PC-3 (cell line): ENCODE measurements at regions not wholly inside any gene's neighbourhood (a gene's known extent, or its start where the extent isn't known, plus 50 kb on each side); places are given as distances from the start of the nearest gene placed in this dataset.

Experiments used
- ATAC-seq: fragments of 200-7000 bp; cut with Tn5 transposase; 2 replicates; pipeline ENCODE4 v1.9.1; 2020; ENCODE audit warnings: mild to moderate bottlenecking, moderate library complexity
- BruUV-seq: library from RNA; stranded (reverse); fragments of 400-500 nt; replicated peaks from 2 replicates; lab custom pipeline; 2021; lab: Mats Ljungman, UMichigan
- CTCF ChIA-PET: fragments of 300-600 bp; sonication (Branson Sonifier 250); formaldehyde crosslinking; loops from one replicate; lab custom pipeline; 2022; ENCODE audit warnings: antibody characterized with exemption; lab: Charles Lee
- POLR2A ChIA-PET: fragments of 300-600 bp; sonication (Branson Sonifier 250); formaldehyde crosslinking; loops from one replicate; lab custom pipeline; 2022; ENCODE audit warnings: antibody characterized with exemption; ENCODE audit not compliant: unreplicated experiment; lab: Charles Lee
- DNase-seq: peaks from one replicate; pipeline ENCODE4 v3.0.0-alpha.2; 2015
- H2AFZ ChIP-seq: fragments of 300-600 bp; sonication (generic); 2 replicates; pipeline ENCODE4 v1.6.0; 2016; ENCODE audit warnings: antibody characterized with exemption, low read length
- H3F3A ChIP-seq: fragments of 300-600 bp; sonication (generic); one replicate; pipeline ENCODE4 v1.6.0; 2017; ENCODE audit warnings: antibody characterized with exemption, low read length, control low read depth, mild to moderate bottlenecking; ENCODE audit not compliant: unreplicated experiment
- H3K27ac ChIP-seq: fragments of 300-600 bp; sonication (generic); 2 replicates; pipeline ENCODE4 v1.5.1; 2016; ENCODE audit warnings: mild to moderate bottlenecking, low read length
- H3K27me3 ChIP-seq: fragments of 300-600 bp; sonication (generic); 2 replicates; pipeline ENCODE4 v1.6.1; 2016; ENCODE audit warnings: low read length, mixed read lengths
- H3K36me3 ChIP-seq: fragments of 300-600 bp; sonication (generic); 2 replicates; pipeline ENCODE4 v1.6.1; 2016; ENCODE audit warnings: low read depth, mixed run types, low read length, mixed read lengths
- H3K4me1 ChIP-seq: fragments of 300-600 bp; sonication (generic); 2 replicates; pipeline ENCODE4 v1.5.1; 2016; ENCODE audit warnings: low read length; ENCODE audit not compliant: insufficient read depth
- H3K4me2 ChIP-seq: fragments of 300-600 bp; sonication (generic); 2 replicates; pipeline ENCODE4 v1.6.0; 2016; ENCODE audit warnings: low read length
- H3K4me3 ChIP-seq: fragments of 300-600 bp; sonication (generic); 2 replicates; pipeline ENCODE4 v1.5.1; 2016; ENCODE audit warnings: mild to moderate bottlenecking, low read length, mixed read lengths
- H3K79me2 ChIP-seq: fragments of 300-600 bp; sonication (generic); 2 replicates; pipeline ENCODE4 v1.6.1; 2017; ENCODE audit warnings: low read length, mixed read lengths
- H3K9ac ChIP-seq: fragments of 300-600 bp; sonication (generic); 2 replicates; pipeline ENCODE4 v1.6.0; 2016; ENCODE audit warnings: mild to moderate bottlenecking, low read length
- H3K9me2 ChIP-seq: fragments of 300-600 bp; sonication (generic); replicated peaks from 2 replicates; pipeline ENCODE4 v1.6.1; 2016; ENCODE audit warnings: mixed run types, low read length, mixed read lengths
- H3K9me3 ChIP-seq: fragments of 300-600 bp; sonication (generic); 2 replicates; pipeline ENCODE4 v1.6.1; 2016; ENCODE audit warnings: low read length, mixed read lengths
- H4K20me1 ChIP-seq: fragments of 300-600 bp; sonication (generic); 2 replicates; pipeline ENCODE4 v1.6.1; 2016; ENCODE audit warnings: low read length, mixed read lengths
- CTCF ChIP-seq: fragments of 300-600 bp; sonication (generic); conservative IDR thresholded peaks from 2 replicates; pipeline ENCODE4 v1.5.1; 2017; ENCODE audit warnings: antibody characterized with exemption, low read depth, mild to moderate bottlenecking, low read length
- EZH2 ChIP-seq: fragments of 300-600 bp; sonication (generic); IDR thresholded peaks from one replicate; pipeline ENCODE4 v1.6.1; 2017; ENCODE audit warnings: antibody characterized with exemption, mild to moderate bottlenecking, low read length; ENCODE audit not compliant: unreplicated experiment
- EZH2phosphoT487 ChIP-seq: fragments of 300-600 bp; sonication (generic); IDR thresholded peaks from 2 replicates; pipeline ENCODE4 v1.6.1; 2018; ENCODE audit warnings: mild to moderate bottlenecking, antibody characterized with exemption, low read length, borderline replicate concordance
- intact Hi-C: fragments of 100-400 bp; cut with micrococcal nuclease; formaldehyde crosslinking; loops from 2 replicates; pipeline ENCODE4 v1.9.0; 2023

- Histone ChIP-seq H2AFZ (no peak overlapping the region), H3K27ac (no peak overlapping the region), H3K9me2 (no peaks in the 10 kb centered on the region), H3F3A (no peaks in the 10 kb centered on the region), H3K36me3 (no peaks in the 10 kb centered on the region), H4K20me1 (no peaks in the 10 kb centered on the region; the same call in 1 of the 2 replicates), H3K4me2 (no peak overlapping the region), H3K4me3 (no peak overlapping the region), H3K9me3 (no peaks in the 10 kb centered on the region), H3K27me3 (no peaks in the 10 kb centered on the region; the same call in 1 of the 2 replicates), H3K79me2 (no peaks in the 10 kb centered on the region), H3K4me1 (no peaks in the 10 kb centered on the region), H3K9ac (no peak overlapping the region)
- no peak for ATAC-seq
- DNase-seq = no peak
- ChIA-PET POLR2A (no interaction called here), CTCF (no interaction called here)
- intact Hi-C loops = no loop called here
- BruUV-seq = no TSS peak
- TF ChIP-seq EZH2 (no peak), CTCF (no peak), EZH2phosphoT487 (no peak)
These were observed 154.9 kb downstream of the FTCDNL1 start for GRCh38 chr2:199696048-199696447.

GRCh38 chr2:199693861-199694260 is 157.1 kb downstream of the FTCDNL1 start:
- no peaks in the 10 kb centered on the region for H3K4me1 ChIP-seq
- no peak overlapping the region for H3K9ac ChIP-seq
- H4K20me1 ChIP-seq = no peaks in the 10 kb centered on the region; the same call in 1 of the 2 replicates
- ATAC-seq = no peak
- no TSS peak for BruUV-seq
- TF ChIP-seq EZH2 (no peak), CTCF (no peak), EZH2phosphoT487 (no peak)
- no peaks in the 10 kb centered on the region for H3K79me2 ChIP-seq
- no peaks in the 10 kb centered on the region for H3K36me3 ChIP-seq
- H3K27me3 ChIP-seq = no peaks in the 10 kb centered on the region; the same call in 1 of the 2 replicates
- no peak overlapping the region for H3K27ac ChIP-seq
- H3K9me3 ChIP-seq = no peaks in the 10 kb centered on the region
- H3K9me2 ChIP-seq = no peaks in the 10 kb centered on the region
- no peak overlapping the region for H3K4me3 ChIP-seq
- intact Hi-C loops = no loop called here
- H3K4me2 ChIP-seq = no peak overlapping the region
- POLR2A ChIA-PET = no interaction called here
- no peak overlapping the region for H2AFZ ChIP-seq
- no peak for DNase-seq
- no peaks in the 10 kb centered on the region for H3F3A ChIP-seq
- CTCF ChIA-PET = no interaction called here

- no peak overlapping the region for H3K9ac ChIP-seq
- intact Hi-C loops = no loop called here
- no peak overlapping the region for H3K27ac ChIP-seq
- no peak overlapping the region for H2AFZ ChIP-seq
- no peaks in the 10 kb centered on the region for H3K4me1 ChIP-seq
- H3K4me3 ChIP-seq = no peak overlapping the region
- H3K27me3 ChIP-seq = no peaks in the 10 kb centered on the region
- peak; percentile 14 for DNase-seq
- BruUV-seq = no TSS peak
- POLR2A ChIA-PET = no interaction called here
- ATAC-seq = no peak
- H3K9me2 ChIP-seq = no peaks in the 10 kb centered on the region
- CTCF ChIA-PET = no interaction called here
- H4K20me1 ChIP-seq = no peaks in the 10 kb centered on the region; the same call in 1 of the 2 replicates
- H3K79me2 ChIP-seq = no peaks in the 10 kb centered on the region
- H3F3A ChIP-seq = no peaks in the 10 kb centered on the region
- no peak for TF ChIP-seq CTCF
- no peak for TF ChIP-seq EZH2phosphoT487
- no peak for TF ChIP-seq EZH2
- H3K4me2 ChIP-seq = no peak overlapping the region
- no peaks in the 10 kb centered on the region for H3K9me3 ChIP-seq
- no peaks in the 10 kb centered on the region for H3K36me3 ChIP-seq
These were observed 158.5 kb downstream of the FTCDNL1 start for GRCh38 chr2:199692489-199692888.
